ENCODE measurements at regions not wholly inside any gene's neighbourhood (a gene's known extent, or its start where the extent isn't known, plus 50 kb on each side); places are given as distances from the start of the nearest gene placed in this dataset.

DNA sequence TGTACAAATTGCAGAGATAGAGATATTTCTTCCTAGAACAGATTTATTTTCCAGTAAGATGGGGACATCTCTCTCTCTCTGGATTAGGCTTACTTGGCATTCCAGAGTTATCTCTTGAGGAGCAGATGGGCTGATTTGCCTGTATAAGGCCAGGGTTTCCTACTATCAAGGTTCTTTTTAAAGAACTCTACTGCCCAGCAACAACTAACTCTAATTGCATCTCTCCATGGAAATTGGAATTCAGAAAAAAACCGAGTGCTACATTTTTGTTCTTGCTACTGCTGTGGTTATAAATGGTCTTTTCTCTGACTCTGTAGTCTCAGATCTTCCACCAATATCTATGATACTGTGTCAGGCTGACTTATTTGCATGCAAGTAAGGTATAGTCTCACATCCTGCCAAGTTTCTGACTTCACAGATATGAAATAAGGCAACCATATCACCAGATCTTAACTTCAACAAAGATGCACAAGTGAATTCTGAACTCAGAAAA lies 161.1 kb downstream of the CRPPA start (continued):
- TF ChIP-seq, protein P1, sequence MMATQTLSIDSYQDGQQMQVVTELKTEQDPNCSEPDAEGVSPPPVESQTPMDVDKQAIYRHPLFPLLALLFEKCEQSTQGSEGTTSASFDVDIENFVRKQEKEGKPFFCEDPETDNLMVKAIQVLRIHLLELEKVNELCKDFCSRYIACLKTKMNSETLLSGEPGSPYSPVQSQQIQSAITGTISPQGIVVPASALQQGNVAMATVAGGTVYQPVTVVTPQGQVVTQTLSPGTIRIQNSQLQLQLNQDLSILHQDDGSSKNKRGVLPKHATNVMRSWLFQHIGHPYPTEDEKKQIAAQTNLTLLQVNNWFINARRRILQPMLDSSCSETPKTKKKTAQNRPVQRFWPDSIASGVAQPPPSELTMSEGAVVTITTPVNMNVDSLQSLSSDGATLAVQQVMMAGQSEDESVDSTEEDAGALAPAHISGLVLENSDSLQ (IDR thresholded peaks at IDR 0.05) = peak; percentile 39; the same call in 1 of the 2 replicates
- TF ChIP-seq ZNF408 (CRISPR knock-in tag; IDR thresholded peaks at IDR 0.05; ENCODE audit: low read depth) (no peak), ESRRA (IDR thresholded peaks at IDR 0.05; ENCODE audit: borderline replicate concordance, low read depth) (no peak), ETV6 (IDR thresholded peaks at IDR 0.05; ENCODE audit: borderline replicate concordance in 1 of 2, low read depth in 2 of 2, low read length in 1 of 2) (no peak), ETV6 (CRISPR knock-in tag; IDR thresholded peaks at IDR 0.05; ENCODE audit: borderline replicate concordance) (no peak), MECOM (CRISPR knock-in tag; IDR thresholded peaks at IDR 0.05) (peak; percentile 85; the same call in 1 of the 2 replicates), SIN3A (IDR thresholded peaks at IDR 0.05; ENCODE audit: borderline replicate concordance in 2 of 2, control insufficient read depth in 1 of 2, low read depth in 2 of 2, low read length in 2 of 2) (no peak), LEF1 (IDR thresholded peaks at IDR 0.05) (peak; percentile 47; the same call in 1 of the 2 replicates), ELK3 (CRISPR knock-in tag; IDR thresholded peaks at IDR 0.05) (no peak), ZNF766 (CRISPR knock-in tag; conservative IDR thresholded peaks at IDR 0.05) (0 out of 2 replicates have a peak, but pooled peaks have one; percentile 20), MYC (IDR thresholded peaks at IDR 0.05; ENCODE audit: low read depth, low read length) (no peak), MYC (CRISPR knock-in tag; IDR thresholded peaks at IDR 0.05; ENCODE audit: borderline replicate concordance, low read depth) (no peak), PCBP1 (IDR thresholded peaks at IDR 0.05; ENCODE audit: low read depth, low read length, poor library complexity, severe bottlenecking) (no peak), SMARCC2 (IDR thresholded peaks at IDR 0.05; ENCODE audit: low read depth) (peak; percentile 28; the same call in 1 of the 2 replicates), TGIF2 (CRISPR knock-in tag; IDR thresholded peaks at IDR 0.05) (no peak), NRF1 (conservative IDR thresholded peaks at IDR 0.05 in 1 of 2, IDR thresholded peaks at IDR 0.05 in 1 of 2) (no peak), NFXL1 (CRISPR knock-in tag; IDR thresholded peaks at IDR 0.05) (no peak), ZNF274 (IDR thresholded peaks at IDR 0.05; ENCODE audit: borderline replicate concordance, low read depth, low read length) (no peak), SMARCE1 (IDR thresholded peaks at IDR 0.05) (peak; percentile 59), ZMIZ1 (IDR thresholded peaks at IDR 0.05; ENCODE audit: low read depth in 2 of 2, low read length in 2 of 2) (no peak), PURB (CRISPR knock-in tag; IDR thresholded peaks at IDR 0.05; ENCODE audit: low read depth) (no peak)
- TF ChIP-seq, protein P2, sequence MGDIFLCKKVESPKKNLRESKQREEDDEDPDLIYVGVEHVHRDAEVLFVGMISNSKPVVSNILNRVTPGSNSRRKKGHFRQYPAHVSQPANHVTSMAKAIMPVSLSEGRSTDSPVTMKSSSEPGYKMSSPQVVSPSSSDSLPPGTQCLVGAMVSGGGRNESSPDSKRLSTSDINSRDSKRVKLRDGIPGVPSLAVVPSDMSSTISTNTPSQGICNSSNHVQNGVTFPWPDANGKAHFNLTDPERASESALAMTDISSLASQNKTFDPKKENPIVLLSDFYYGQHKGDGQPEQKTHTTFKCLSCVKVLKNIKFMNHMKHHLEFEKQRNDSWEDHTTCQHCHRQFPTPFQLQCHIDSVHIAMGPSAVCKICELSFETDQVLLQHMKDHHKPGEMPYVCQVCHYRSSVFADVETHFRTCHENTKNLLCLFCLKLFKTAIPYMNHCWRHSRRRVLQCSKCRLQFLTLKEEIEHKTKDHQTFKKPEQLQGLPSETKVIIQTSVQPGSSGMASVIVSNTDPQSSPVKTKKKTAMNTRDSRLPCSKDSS (IDR thresholded peaks at IDR 0.05; ENCODE audit: low read depth, partially characterized antibody) = no peak
